HUDEP-2 (cell line): ENCODE measurements at regions not wholly inside any gene's neighbourhood (a gene's known extent, or its start where the extent isn't known, plus 50 kb on each side); places are given as distances from the start of the nearest gene placed in this dataset.

Experiments used
- DNase-seq, 76 experiments: peaks; one replicate each; lab custom pipeline; 2025; ENCODE audit not compliant: unreplicated experiment in 76 of 76; lab: John Stamatoyannopoulos, UW

DNA sequence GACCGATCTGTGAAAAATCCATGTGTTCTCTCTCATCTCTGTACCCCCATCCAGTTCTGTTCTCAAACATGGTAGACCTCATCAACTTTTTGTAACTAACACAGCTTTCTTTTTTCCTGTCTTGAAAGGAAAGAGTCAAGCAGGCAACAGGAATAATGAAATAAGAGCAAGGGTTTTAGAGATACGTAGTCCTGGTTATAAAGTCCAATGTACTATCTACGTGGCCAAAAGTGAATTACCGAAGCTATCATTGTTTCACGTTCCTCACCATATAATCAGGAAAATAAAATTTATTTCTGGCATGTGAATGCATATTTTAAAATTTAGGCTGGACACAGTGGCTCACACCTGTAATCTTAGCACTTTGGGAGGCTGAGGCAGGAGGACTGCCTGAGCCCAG, 472.2 kb upstream of the ANO3 start:
- no peak for DNase-seq

DNA sequence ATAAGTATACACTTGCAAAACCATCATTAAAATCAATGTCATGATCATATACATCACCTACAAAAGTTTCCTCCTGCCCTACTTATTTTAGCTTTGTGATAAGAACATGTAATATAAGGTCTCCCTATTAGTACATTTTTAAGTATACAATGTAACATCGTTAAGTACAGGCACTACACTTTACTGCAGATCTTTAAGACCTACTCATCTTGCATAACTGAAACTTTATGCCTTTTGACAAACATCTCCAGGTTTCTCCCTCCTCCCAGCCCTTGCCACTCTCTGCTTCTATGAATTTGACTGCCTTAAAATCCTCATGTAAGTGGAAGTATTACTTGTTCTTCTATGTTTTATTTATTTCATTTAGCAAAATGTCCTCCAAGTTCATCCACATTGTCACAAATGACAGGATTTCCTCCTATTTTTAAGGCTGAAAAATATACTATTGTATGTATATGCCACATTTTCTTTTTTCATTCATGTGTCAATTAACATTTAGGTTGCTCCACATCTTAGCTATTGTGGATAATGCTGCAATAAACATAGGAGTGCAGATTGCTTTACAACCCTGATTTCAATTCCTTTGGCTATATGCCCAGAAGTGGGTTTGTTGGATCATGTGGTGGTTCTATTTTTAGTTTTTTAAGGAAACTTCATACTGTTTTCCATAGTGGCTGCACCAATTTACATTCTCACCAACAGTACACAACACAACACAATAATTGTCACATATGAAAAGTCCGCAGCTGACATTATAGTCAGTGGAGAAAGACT, 471.1 kb upstream of the ANO3 start:
- no peak for DNase-seq

GRCh38 chr11:25862159-25862558, 469.8 kb upstream of the ANO3 start:
- no peak for DNase-seq

DNA sequence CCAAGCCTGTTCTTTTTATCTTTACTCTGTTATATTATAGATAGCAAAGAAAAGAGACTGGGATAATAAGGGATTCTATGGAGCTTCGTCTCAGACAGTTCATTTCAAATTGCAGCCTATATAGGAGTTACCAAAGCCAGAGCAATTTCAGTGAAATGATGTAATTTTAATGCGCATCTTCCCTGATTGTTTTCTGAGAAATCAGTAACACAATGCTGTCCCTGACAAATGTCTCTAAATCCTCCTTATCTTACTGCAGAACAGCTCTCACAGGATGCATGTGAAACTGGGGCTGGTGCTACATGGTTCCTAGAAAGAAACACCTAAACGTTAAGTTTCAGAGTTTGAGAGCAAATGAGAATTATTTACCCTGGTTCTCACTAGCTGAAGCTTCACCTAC, 467.9 kb upstream of the ANO3 start:
- DNase-seq: no peak

DNA sequence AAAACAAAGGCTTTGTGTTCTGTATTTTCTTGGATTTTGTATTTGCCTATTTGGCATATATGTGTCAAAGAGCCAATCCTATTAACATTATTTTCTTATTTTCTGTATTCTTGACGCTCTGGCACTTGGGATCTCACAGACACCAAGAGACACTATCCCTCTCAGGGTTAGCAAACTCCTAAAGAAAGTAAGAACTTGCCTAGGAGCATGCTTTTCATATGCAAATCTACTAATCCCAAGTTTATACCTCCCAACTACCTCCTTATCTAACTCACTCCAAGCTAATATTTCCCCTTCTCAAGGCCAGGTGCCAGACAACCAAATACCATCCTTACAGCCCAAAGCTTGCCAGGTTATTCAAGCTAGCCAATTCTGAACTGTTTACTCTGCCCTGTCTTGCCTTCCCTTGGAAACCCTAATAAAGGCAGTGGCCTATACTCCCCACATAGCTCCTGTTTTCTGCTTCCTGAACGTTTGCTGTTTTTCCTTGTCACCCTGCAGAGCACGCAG, 455.4 kb upstream of the ANO3 start:
- DNase-seq: no peak

- DNase-seq: no peak
Measured at GRCh38 chr11:25886036-25886435, 445.9 kb upstream of the ANO3 start.

DNA sequence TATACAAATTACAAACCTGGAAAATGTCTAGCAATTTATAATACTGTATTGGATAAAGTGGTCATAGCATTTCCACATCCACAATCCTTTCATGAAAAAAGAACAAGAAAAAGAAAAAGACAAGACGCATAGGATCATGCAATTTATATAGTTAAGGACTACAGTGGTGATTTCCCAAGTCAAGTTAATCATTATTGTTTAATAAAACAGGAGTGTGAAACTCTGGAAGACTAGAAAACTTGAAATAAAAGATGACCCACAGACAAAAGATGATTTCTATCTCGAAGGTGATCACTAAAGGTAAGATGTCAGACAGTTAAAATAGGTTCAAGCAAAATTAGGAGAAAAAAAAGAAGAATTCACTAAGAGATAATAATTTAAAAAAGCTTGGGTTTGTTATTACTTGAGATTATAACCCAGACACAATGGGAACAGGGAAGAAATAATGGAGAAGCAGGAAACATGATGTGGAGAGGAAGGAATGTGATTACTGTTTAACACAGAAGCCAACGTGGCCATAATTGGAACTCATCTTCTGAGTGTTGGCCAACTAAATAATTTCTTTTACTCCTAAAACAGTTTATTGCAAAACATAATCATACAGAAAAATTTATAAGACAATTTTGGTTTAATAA, 441.2 kb upstream of the ANO3 start:
- no peak for DNase-seq

DNA sequence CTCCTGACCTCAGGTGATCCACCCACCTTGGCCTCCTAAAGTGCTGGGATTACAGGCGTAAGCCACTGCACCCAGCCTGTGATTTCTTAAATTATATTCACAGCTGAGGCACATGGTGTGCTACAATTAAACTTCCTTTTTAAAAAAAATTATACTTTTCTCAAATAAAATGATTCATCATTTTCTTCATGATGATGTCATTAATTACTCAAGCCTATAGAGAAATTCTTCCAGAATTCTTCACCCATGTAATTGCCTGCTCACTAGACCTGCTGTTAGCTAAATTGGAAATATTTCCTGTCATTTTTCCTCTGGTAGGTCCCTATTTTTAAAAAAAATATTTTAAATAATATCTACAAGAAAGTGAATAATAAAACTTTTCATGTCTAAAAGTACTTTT, 440.0 kb upstream of the ANO3 start:
- no peak for DNase-seq

DNA sequence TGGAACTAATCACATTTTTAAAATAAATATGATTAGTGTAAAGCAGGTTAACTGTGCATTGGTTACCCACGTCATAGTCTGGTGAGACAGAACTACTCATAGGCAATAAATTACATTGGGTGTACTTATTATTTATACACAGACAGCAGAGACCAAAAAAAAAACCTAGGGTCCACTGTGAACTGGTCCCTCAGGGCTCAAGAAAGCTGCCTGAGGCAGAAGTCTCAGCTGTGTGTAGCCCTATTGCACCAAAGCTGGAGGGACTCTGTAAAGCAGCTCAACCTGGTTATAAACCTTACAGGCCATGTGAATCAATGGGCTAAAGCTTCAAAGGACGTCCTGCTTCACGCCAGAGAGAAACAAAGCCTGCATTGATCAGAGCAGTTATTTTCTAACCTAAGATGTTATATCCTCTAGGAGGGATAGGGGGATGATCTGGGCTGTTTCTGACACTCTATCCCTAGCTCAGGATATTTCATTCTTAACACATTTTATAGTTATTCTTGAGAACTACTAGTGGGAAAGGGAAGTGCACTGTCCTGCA, 432.2 kb upstream of the ANO3 start:
- no peak for DNase-seq

- DNase-seq: no peak
Measured at GRCh38 chr11:25900814-25901213, 431.1 kb upstream of the ANO3 start.

GRCh38 chr11:25901415-25901814, 430.5 kb upstream of the ANO3 start:
- no peak for DNase-seq

DNA sequence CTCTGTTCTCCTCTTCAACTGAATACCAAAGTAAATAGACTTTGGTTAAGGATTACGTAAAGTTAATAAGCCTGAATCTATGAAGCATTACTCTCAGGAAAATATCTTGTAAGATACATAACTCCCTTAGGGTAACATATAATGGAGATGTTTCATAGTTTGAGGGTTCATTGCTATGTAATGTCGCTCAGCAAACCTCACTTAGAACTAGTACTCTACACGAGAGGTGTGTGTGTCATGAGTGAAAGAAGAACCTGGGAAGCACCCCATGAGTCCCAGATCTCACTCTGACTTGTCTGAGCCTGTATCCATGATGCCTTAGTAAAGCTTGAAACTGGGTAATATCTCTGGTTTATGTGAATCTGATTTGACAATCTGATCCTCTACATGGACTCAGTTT, 429.5 kb upstream of the ANO3 start:
- no peak for DNase-seq

- no peak for DNase-seq
Measured at GRCh38 chr11:25908726-25909125, 423.2 kb upstream of the ANO3 start.

GRCh38 chr11:25910086-25910485, 421.8 kb upstream of the ANO3 start:
- no peak for DNase-seq

GRCh38 chr11:25920356-25920755, 411.6 kb upstream of the ANO3 start:
- DNase-seq: no peak

- no peak for DNase-seq
Measured at GRCh38 chr11:25924586-25924985, 407.3 kb upstream of the ANO3 start.

GRCh38 chr11:25925359-25925758, 406.6 kb upstream of the ANO3 start:
- DNase-seq: no peak

GRCh38 chr11:25927411-25927953, 404.4 kb upstream of the ANO3 start:
- no peak for DNase-seq

- DNase-seq: no peak
Measured at GRCh38 chr11:25928076-25928475, 403.9 kb upstream of the ANO3 start.

- DNase-seq: no peak
Measured at GRCh38 chr11:25938952-25939351, 393.0 kb upstream of the ANO3 start.

DNA sequence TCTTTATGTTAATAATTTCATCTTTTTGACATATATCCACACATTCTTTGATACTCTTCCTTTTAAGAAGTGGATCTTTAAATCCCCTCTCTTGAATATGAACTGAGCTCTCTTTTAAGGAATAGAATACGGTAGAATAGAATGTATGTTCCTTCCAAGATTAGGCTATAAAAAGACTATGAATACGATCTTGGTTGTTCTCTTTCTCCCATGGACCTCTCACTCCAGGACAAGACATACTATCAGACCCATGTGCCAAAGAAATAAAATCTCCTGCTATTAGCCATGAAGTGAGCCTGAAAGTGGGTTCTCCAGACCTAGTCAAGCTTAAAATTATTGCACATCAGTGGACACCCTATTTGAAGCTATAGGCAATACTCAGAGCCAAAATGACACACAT, 392.2 kb upstream of the ANO3 start:
- DNase-seq: no peak

- no peak for DNase-seq
Measured at GRCh38 chr11:25941353-25941752, 390.6 kb upstream of the ANO3 start.
